Esophagus squamous epithelium (tissue), 4 donors: ENCODE measurements at regions not wholly inside any gene's neighbourhood (a gene's known extent, or its start where the extent isn't known, plus 50 kb on each side); places are given as distances from the start of the nearest gene placed in this dataset.
"Not testable (repeated sequence)": the region's sequence is repeated elsewhere in the genome, so short reads cannot be mapped to it uniquely, and the experiment has no call there.

Source experiments
- CTCF ChIP-seq, 6 experiments: fragments of 450-650 bp in 4 of 6; fragments of 200-600 bp in 2 of 6; sonication (generic) in 2 of 6; IDR thresholded peaks; one replicate each; pipeline ENCODE4 v1.5.1; 2016 to 2019; ENCODE audit warnings: antibody characterized with exemption in 6 of 6, mild to moderate bottlenecking in 4 of 6, moderate library complexity in 4 of 6
- POLR2A ChIP-seq, 4 donors: fragments of 450-650 bp; IDR thresholded peaks; one replicate each; pipeline ENCODE4 v1.6.1; 2017; ENCODE audit warnings: antibody characterized with exemption in 4 of 4, mild to moderate bottlenecking in 4 of 4, moderate library complexity in 3 of 4

- not testable (repeated sequence) for TF ChIP-seq CTCF, POLR2A (IDR thresholded peaks at IDR 0.05)
These were observed 73.7 kb downstream of the SPIN4 start for GRCh38 chrX:63277394-63277793.
